ENCODE measurements at regions not wholly inside any gene's neighbourhood (a gene's known extent, or its start where the extent isn't known, plus 50 kb on each side); places are given as distances from the start of the nearest gene placed in this dataset.

DNA sequence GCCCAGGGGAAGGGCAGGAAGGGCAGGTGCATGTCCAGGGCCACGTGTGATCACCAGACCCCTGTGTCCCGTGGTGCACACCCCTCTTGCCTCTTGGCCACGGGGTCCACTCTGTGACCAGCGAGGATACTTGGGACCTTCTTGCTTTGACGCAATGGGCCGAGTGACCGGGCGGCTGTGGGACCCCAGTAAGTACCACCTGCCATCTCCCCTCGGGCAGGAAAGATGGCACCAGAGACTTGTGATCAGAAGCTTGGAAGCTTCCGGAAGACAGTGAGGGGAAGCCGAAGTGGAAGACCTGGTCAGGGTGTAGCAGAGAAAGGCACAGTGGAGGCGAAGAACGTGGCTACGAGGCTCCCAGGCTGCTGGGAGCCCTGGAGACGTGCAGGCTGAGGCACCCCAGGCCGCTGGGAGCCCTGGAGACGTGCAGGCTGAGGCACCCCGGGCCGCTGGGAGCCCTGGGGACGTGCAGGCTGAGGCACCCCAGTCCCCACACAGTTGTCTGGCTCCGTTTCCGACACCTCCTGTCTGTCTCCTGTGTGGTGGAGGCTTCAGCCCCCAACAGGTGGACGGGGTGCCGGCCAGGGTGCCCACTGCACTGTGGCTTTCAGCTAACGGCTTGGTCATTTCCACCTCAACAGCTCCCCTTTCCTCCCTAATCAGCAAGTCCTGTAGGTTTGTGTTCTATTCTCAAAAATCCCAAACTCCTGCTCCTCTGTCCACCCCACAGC is 663.5 kb downstream of the BRD1 start:
- TF ChIP-seq, protein P1, sequence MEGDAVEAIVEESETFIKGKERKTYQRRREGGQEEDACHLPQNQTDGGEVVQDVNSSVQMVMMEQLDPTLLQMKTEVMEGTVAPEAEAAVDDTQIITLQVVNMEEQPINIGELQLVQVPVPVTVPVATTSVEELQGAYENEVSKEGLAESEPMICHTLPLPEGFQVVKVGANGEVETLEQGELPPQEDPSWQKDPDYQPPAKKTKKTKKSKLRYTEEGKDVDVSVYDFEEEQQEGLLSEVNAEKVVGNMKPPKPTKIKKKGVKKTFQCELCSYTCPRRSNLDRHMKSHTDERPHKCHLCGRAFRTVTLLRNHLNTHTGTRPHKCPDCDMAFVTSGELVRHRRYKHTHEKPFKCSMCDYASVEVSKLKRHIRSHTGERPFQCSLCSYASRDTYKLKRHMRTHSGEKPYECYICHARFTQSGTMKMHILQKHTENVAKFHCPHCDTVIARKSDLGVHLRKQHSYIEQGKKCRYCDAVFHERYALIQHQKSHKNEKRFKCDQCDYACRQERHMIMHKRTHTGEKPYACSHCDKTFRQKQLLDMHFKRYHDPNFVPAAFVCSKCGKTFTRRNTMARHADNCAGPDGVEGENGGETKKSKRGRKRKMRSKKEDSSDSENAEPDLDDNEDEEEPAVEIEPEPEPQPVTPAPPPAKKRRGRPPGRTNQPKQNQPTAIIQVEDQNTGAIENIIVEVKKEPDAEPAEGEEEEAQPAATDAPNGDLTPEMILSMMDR (conservative IDR thresholded peaks at IDR 0.05; ENCODE audit: low read length) = no peak
- TF ChIP-seq EZH2phosphoT487 (IDR thresholded peaks at IDR 0.05; ENCODE audit: borderline replicate concordance) = no peak
- Histone ChIP-seq H3K27me3 (ENCODE audit: insufficient read depth, low read length, poor library complexity, severe bottlenecking) (no peaks in the 10 kb centered on the region), H2AFZ (ENCODE audit: low read length) (no peak overlapping the region), H3K36me3 (ENCODE audit: insufficient read depth, low read length) (no peaks in the 10 kb centered on the region), H3K9ac (ENCODE audit: low read depth, low read length, poor library complexity, severe bottlenecking) (no peak overlapping the region), H3K79me2 (ENCODE audit: insufficient read depth, low read length) (no peaks in the 10 kb centered on the region), H3K4me2 (ENCODE audit: low read depth, low read length, poor library complexity, severe bottlenecking) (no peak overlapping the region), H3F3A (ENCODE audit: low read depth) (no peaks in the 10 kb centered on the region), H3K4me1 (ENCODE audit: insufficient read depth, low read length, poor library complexity, severe bottlenecking) (no peaks in the 10 kb centered on the region), H3K9me3 (ENCODE audit: insufficient read depth, low read depth, low read length) (peaks cover 19% of the 10 kb centered on the region; the same call in 1 of the 2 replicates), H4K20me1 (ENCODE audit: insufficient read depth, low read length, poor library complexity, severe bottlenecking) (no peaks in the 10 kb centered on the region), H3K4me3 (ENCODE audit: low read length, poor library complexity, severe bottlenecking) (no peak overlapping the region), H3K9me2 (replicated peaks; ENCODE audit: low read depth, low read length) (no peaks in the 10 kb centered on the region)

DNA sequence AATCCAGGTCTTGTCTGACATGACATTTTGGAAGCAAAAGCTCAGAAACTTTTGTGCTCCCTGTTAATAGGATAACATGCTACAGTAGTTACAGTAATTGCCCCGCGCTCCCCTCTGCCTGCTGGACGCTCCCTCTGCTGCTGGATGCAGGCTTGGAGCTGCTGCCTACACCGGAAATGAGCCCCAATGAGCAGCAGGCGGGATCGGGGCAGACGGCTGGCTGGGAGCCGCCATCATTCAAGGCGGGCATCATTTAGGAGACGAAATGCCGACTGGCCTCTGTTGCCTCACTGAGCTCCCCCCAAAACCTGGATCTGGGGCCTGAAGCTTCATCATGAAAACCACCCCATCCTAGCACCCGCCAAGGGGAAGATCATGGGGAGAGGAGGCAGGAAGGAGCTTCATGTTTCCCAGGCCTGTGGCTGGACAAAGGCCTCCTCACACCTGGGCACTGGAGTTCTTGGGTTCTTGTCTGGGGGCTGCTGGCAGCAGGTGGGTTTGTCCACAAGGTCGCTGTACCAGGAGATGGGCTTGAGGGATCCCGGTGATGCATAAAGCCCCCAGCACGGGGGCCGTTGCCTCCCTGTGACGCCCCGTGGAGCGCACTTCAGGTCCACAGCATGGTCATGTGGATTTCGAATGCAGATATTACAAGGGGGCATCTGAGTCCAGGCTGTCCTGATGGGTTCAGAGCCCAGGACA is 664.3 kb downstream of the BRD1 start:
- Histone ChIP-seq H2AFZ (ENCODE audit: low read length) (no peak overlapping the region), H3K9ac (ENCODE audit: low read depth, low read length, poor library complexity, severe bottlenecking) (no peak overlapping the region), H3K79me2 (ENCODE audit: insufficient read depth, low read length) (no peaks in the 10 kb centered on the region), H3F3A (ENCODE audit: low read depth) (no peaks in the 10 kb centered on the region), H3K9me2 (replicated peaks; ENCODE audit: low read depth, low read length) (no peaks in the 10 kb centered on the region), H3K27me3 (ENCODE audit: insufficient read depth, low read length, poor library complexity, severe bottlenecking) (no peaks in the 10 kb centered on the region), H3K4me3 (ENCODE audit: low read length, poor library complexity, severe bottlenecking) (no peak overlapping the region), H3K4me1 (ENCODE audit: insufficient read depth, low read length, poor library complexity, severe bottlenecking) (no peaks in the 10 kb centered on the region), H3K36me3 (ENCODE audit: insufficient read depth, low read length) (no peaks in the 10 kb centered on the region), H4K20me1 (ENCODE audit: insufficient read depth, low read length, poor library complexity, severe bottlenecking) (no peaks in the 10 kb centered on the region), H3K4me2 (ENCODE audit: low read depth, low read length, poor library complexity, severe bottlenecking) (no peak overlapping the region), H3K9me3 (ENCODE audit: insufficient read depth, low read depth, low read length) (peaks cover 14% of the 10 kb centered on the region; the same call in 1 of the 2 replicates)
- no peak for TF ChIP-seq EZH2phosphoT487 (IDR thresholded peaks at IDR 0.05; ENCODE audit: borderline replicate concordance)
- TF ChIP-seq, protein P1 (conservative IDR thresholded peaks at IDR 0.05; ENCODE audit: low read length) = no peak

DNA sequence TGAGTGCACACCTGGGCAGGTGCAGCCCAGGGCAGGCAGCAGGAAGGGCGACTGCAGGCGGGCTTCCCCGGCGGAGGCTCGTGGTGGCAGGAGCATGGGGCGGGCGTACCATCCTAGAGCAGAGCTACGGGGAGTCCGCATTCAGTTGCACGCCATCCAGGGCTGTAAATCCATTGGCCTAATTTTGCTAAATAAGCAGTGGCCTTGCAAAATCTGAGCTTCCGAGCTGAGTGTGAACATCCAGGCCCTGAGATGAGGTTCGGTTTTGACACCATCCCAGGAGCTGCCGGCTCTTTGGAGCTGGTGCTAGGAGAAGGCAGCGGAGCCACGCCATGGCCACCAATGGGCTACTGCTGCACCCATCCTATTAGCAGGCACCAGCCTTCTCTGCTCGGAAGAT is 664.8 kb downstream of the BRD1 start:
- H3K79me2 ChIP-seq (ENCODE audit: insufficient read depth, low read length) = no peaks in the 10 kb centered on the region
- H3K4me3 ChIP-seq (ENCODE audit: low read length, poor library complexity, severe bottlenecking) = no peak overlapping the region
- no peaks in the 10 kb centered on the region for H3F3A ChIP-seq (ENCODE audit: low read depth)
- no peaks in the 10 kb centered on the region for H3K4me1 ChIP-seq (ENCODE audit: insufficient read depth, low read length, poor library complexity, severe bottlenecking)
- no peak overlapping the region for H3K9ac ChIP-seq (ENCODE audit: low read depth, low read length, poor library complexity, severe bottlenecking)
- H3K36me3 ChIP-seq (ENCODE audit: insufficient read depth, low read length) = no peaks in the 10 kb centered on the region
- H3K4me2 ChIP-seq (ENCODE audit: low read depth, low read length, poor library complexity, severe bottlenecking) = no peak overlapping the region
- no peaks in the 10 kb centered on the region for H3K9me2 ChIP-seq (replicated peaks; ENCODE audit: low read depth, low read length)
- no peak for TF ChIP-seq EZH2phosphoT487 (IDR thresholded peaks at IDR 0.05; ENCODE audit: borderline replicate concordance)
- TF ChIP-seq, protein P1 (conservative IDR thresholded peaks at IDR 0.05; ENCODE audit: low read length) = no peak
- no peaks in the 10 kb centered on the region for H3K27me3 ChIP-seq (ENCODE audit: insufficient read depth, low read length, poor library complexity, severe bottlenecking)
- no peaks in the 10 kb centered on the region for H4K20me1 ChIP-seq (ENCODE audit: insufficient read depth, low read length, poor library complexity, severe bottlenecking)
- no peak overlapping the region for H2AFZ ChIP-seq (ENCODE audit: low read length)
- H3K9me3 ChIP-seq (ENCODE audit: insufficient read depth, low read depth, low read length) = peaks cover 14% of the 10 kb centered on the region; the same call in 1 of the 2 replicates
